OCI-M2 (cell line): ENCODE measurements at regions not wholly inside any gene's neighbourhood (a gene's known extent, or its start where the extent isn't known, plus 50 kb on each side); places are given as distances from the start of the nearest gene placed in this dataset.

Source experiments
- DNase-seq: peaks from one replicate; lab custom pipeline; 2025; ENCODE audit not compliant: unreplicated experiment; lab: John Stamatoyannopoulos, UW

DNA sequence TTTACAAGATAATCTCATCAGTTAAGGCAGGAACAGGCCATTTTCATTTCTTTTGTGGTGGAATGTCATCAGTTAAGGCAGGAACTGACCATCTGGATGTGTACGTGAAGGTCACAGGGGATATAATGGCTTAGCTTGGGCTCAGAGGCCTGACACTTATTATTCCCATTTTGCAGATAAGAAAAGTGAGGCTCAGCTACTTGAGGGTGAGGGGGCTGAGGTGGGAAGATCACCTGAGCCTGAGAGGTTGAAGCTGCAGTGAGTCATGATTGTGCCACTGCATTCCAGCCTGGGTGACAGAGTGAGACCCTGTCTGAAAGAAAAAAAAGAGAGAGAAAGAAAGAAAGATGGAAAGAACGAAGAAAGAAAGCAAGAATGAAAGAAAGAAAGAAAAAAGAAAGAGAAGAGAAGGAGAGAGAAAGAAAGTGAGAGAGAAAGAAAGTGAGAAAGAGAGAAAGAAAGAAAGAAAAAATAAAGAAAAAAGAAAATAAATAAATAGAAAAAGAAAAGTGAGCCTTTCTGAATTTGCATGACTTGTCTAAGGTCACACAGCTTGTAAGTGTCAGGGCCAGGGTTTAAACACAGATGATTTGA, 142.0 kb downstream of the TMEM30B start:
- no peak for DNase-seq

DNA sequence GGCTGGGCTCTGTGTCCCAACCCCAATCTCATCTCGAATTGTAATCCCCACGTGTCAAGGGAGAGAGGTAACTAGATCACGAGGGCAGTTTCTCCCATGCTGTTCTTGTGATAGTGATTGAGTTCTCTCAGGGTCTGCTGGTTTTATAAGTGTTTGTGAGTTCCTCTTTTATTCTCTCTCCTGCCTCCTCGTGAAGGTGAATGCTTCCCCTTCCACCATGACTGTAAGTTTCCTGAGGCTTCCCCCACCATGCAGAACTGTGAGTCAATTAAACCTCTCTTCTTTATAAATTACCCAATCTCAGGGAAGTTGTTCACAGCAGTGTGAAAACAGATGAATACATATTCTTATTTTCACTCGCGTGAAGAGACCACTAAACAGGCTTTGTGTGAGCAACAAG, 148.2 kb downstream of the TMEM30B start:
- DNase-seq: no peak

GRCh38 chr14:61132336-61132735, 148.8 kb downstream of the TMEM30B start:
- no peak for DNase-seq

GRCh38 chr14:61130512-61131260, 149.6 kb downstream of the SLC38A6 start:
- no peak for DNase-seq

- no peak for DNase-seq
These were observed 148.2 kb downstream of the SLC38A6 start for GRCh38 chr14:61129168-61129745.

DNA sequence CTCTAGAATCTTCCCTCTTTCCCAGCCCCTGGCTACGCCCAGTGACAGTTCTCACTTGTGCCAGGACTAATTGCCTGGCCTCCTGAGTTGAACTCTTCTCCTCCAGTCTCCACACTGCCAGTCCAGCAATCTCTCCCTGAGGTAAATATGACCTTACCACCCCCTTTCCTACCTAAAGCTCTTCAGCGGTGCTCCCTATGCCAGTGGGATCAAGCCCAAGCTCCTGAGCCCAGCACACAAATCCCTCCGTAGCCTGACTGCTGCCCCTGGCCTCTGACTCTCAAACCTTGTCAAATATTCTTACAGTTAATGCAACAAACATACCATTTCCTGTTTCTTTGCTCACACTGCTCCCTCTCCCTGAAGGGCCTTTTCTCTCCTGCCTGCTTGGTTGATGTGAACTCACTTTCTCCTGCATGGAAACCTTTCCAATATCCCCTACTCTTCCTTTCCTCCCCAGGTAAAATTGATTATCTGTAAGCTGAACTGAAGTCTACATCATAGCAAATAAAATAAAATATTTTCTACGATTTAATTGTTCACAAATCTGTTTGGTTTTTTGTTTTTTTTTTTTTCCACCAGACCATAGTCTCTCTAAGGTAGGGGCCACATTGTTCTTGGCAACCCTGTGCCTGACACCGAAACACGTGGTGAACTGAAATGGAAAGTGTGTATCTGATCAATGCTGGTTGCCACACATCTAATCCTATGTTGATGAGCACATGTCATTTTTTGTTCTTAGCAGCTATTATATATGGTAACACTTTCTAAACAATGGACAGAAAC, 147.5 kb downstream of the SLC38A6 start:
- no peak for DNase-seq

- DNase-seq: no peak
These were observed 145.8 kb downstream of the SLC38A6 start for GRCh38 chr14:61126603-61127498.

GRCh38 chr14:61125867-61126572, 145.0 kb downstream of the SLC38A6 start:
- DNase-seq: no peak

- DNase-seq: no peak
These were observed 144.2 kb downstream of the SLC38A6 start for GRCh38 chr14:61125041-61125866.

GRCh38 chr14:61122862-61123261, 141.8 kb downstream of the SLC38A6 start:
- no peak for DNase-seq

DNA sequence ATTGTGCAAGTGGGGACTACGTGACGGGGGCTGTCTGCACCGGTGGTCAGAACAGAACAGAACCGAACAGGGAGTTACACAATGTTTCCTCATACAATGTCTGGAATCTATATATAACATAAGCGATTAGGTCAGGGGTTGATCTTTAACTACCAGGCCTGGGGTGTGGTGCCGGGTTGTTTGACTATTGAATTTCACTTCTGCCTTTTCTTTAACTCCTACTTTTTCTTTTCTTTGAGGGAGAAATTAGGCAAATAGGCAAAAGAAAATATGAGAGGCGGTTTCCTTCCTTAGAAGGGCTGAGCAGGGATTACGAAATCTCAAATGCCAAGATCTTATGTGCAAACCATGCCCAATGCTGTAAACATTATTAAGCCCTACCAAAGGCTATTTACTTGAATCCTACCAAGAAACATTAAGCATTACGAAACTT, 140.3 kb downstream of the SLC38A6 start:
- no peak for DNase-seq

DNA sequence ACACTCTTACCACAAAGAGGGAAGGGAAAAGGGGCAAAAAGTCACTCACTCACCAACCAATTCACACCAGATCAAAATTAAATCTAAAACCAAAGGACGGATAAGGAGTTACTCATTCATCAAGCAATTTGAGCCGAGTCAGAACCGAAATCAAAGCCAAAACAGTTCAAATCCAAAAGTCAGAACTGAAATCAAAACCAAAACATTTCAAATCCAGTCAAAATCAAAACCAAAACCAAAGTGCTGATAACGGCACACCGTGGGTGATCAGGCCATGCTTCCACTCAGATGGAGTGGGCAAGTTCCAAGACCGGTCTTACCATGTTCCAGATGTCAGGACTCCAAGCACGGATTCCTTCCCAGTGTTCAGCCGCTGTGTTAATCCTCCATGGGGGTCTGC, 139.5 kb downstream of the SLC38A6 start:
- no peak for DNase-seq

DNA sequence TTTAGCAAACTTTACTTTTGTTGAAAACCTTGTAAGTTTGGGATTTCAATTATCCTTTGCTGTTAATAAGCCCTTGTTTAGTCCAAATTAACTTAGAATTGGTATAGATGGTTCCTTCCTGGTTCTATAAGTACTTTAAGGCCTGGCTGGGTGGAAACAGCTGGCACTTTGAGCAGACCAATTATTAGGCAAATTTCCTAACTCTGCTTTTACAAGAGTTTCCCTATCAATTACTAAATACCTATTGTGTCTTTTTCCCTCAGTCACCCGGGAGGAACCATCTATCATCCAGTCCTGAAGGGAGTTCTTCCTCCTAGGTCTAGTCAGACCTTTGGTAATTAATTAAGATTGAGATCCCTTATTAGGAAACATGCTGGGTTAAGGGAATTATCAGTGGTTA, 138.0 kb downstream of the SLC38A6 start:
- no peak for DNase-seq

GRCh38 chr14:61116369-61116768, 135.3 kb downstream of the SLC38A6 start:
- no peak for DNase-seq

DNA sequence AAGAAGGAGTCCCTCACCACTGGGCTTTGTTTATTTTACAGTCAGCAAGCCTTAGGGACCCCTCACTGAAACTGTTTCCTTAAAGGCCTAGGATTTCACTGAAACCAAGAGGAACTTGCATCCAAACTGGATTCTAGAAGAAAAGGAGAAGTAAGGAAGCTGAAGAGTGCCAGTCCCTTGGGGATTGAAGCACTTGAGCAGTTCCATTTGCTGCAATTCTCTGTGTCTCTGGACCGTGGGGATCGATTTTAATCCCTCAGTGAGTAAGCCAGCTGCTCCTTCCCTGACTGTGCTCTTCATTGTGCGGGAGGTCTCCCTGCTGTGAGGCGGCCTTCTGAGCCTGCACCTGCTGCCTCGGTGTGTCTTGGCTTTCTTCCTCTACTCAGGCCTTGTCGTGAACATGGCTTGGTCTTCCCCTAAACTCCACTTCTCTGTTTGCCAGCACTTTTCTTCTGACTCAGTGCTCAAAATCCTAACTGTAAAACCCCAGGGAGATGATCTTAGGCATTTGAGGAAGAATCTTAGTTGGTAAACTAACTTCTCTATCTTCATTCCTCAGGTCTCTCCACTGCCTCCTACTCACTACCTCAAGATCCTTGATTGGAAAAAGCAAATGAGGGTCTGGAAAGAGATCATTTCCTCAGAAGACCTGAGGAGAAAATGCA, 132.6 kb downstream of the SLC38A6 start:
- no peak for DNase-seq

- no peak for DNase-seq
These were observed 131.5 kb downstream of the SLC38A6 start for GRCh38 chr14:61112506-61112905.

- DNase-seq: no peak
These were observed 130.7 kb downstream of the SLC38A6 start for GRCh38 chr14:61111731-61112130.

DNA sequence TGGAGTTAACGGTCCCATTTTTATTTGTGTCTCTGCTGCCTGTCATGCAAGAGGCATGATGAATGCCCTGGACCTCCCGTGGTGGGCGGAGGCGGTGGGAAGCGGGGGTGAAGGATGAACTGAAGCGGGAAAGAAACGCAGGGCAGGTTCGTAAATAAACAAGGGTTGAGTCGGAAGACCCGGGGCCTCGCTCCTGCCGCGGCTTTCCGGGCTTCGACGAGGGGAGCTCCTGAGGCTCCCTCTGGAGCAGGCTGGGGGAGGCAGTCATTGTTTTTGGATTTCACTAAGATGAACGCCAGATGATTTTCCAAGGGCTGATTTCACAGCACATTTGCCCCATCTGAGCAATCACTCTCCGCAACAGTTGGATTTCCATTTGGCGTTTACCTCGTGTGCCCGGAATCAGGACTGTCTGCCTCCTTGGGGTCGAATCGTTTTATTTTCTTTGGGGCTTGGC, 130.2 kb downstream of the SLC38A6 start:
- DNase-seq: no peak
